Neural progenitor cell (in vitro differentiated cells): ENCODE measurements at regions not wholly inside any gene's neighbourhood (a gene's known extent, or its start where the extent isn't known, plus 50 kb on each side); places are given as distances from the start of the nearest gene placed in this dataset.

Experiments
- DNase-seq: peaks from one replicate; pipeline ENCODE4 v3.0.0-alpha.2; 2016; ENCODE audit warnings: low spot score
- H2AFZ ChIP-seq: fragments of 200-600 bp; sonication (generic); replicated peaks from 2 replicates; pipeline ENCODE4 v1.6.1; 2016; ENCODE audit warnings: antibody characterized with exemption
- H3F3A ChIP-seq: fragments of 200-600 bp; sonication (generic); 2 replicates; pipeline ENCODE4 v1.6.1; 2016; ENCODE audit warnings: antibody characterized with exemption, low read depth
- H3K27ac ChIP-seq: fragments of 200-600 bp; sonication (generic); 2 replicates; pipeline ENCODE4 v1.5.1; 2016; ENCODE audit warnings: mild to moderate bottlenecking
- H3K27me3 ChIP-seq: fragments of 200-600 bp; sonication (generic); 2 replicates; pipeline ENCODE4 v1.6.1; 2016; ENCODE audit warnings: mild to moderate bottlenecking, moderate library complexity
- H3K36me3 ChIP-seq: fragments of 200-600 bp; sonication (generic); 2 replicates; pipeline ENCODE4 v1.5.1; 2016
- H3K4me1 ChIP-seq: fragments of 200-600 bp; sonication (generic); 2 replicates; pipeline ENCODE4 v1.6.1; 2016; ENCODE audit warnings: mixed run types
- H3K4me2 ChIP-seq: fragments of 200-600 bp; sonication (generic); 2 replicates; pipeline ENCODE4 v1.6.1; 2016
- H3K4me3 ChIP-seq: fragments of 200-600 bp; sonication (generic); 2 replicates; pipeline ENCODE4 v1.5.1; 2016
- H3K79me2 ChIP-seq: fragments of 200-600 bp; sonication (generic); 2 replicates; pipeline ENCODE4 v1.6.1; 2016; ENCODE audit warnings: low read depth
- H3K9ac ChIP-seq: fragments of 200-600 bp; sonication (generic); 2 replicates; pipeline ENCODE4 v1.6.1; 2016
- H3K9me3 ChIP-seq: fragments of 200-600 bp; sonication (generic); 2 replicates; pipeline ENCODE4 v1.5.1; 2016; ENCODE audit warnings: low read depth
- H4K20me1 ChIP-seq: fragments of 200-600 bp; sonication (generic); 2 replicates; pipeline ENCODE4 v1.6.1; 2016; ENCODE audit warnings: low read depth
- H3K27ac Mint-ChIP-seq: 3 replicates; pipeline ENCODE4 v1.8.0; 2021; ENCODE audit warnings: mixed read lengths
- H3K27me3 Mint-ChIP-seq: 2 replicates; pipeline ENCODE4 v1.8.0; 2022; ENCODE audit warnings: low read depth, mild to moderate bottlenecking, inconsistent platforms, moderate library complexity, mixed read lengths; ENCODE audit not compliant: insufficient read depth
- H3K36me3 Mint-ChIP-seq: 3 replicates; pipeline ENCODE4 v1.8.0; 2021; ENCODE audit warnings: mixed read lengths
- H3K4me1 Mint-ChIP-seq: 3 replicates; pipeline ENCODE4 v1.8.0; 2021; ENCODE audit warnings: mixed read lengths
- H3K4me3 Mint-ChIP-seq: 3 replicates; pipeline ENCODE4 v1.8.0; 2021; ENCODE audit warnings: mild to moderate bottlenecking, moderate library complexity, mixed read lengths
- H3K9me3 Mint-ChIP-seq: 3 replicates; pipeline ENCODE4 v1.8.0; 2020; ENCODE audit warnings: mixed read lengths
- EZH2 ChIP-seq: fragments of 200-600 bp; sonication (generic); IDR thresholded peaks from 2 replicates; pipeline ENCODE4 v1.6.1; 2017; ENCODE audit warnings: antibody characterized with exemption, mild to moderate bottlenecking, moderate library complexity
- EZH2phosphoT487 ChIP-seq: fragments of 200-600 bp; sonication (generic); IDR thresholded peaks from 2 replicates; pipeline ENCODE4 v1.6.1; 2017; ENCODE audit warnings: antibody characterized with exemption
- TF ChIP-seq, protein P1 (sequence below): fragments of 200-600 bp; sonication (generic); IDR thresholded peaks from 2 replicates; pipeline ENCODE4 v1.5.1; 2017; ENCODE audit warnings: antibody characterized with exemption, mild to moderate bottlenecking

DNA sequence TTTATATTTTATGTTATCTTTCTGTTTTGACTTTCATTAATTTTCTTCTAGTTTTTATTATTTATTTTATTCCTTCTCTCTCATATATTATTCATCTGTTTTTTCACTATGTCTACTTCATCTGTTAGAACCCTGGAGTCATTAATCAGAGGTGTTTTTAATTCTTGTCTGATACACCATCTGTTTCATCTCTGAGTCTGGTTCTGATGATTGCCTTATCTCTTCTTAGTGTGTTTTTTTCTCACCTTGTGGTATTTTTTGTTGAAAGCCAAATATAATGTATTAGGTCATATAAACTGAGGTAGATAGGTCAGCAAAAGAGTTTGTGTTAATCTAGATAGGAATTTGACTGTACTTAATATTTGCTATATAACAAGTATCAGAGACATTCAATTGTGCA is 1005.7 kb upstream of the NCAM2 start:
- Histone ChIP-seq H3K4me3 (no peak overlapping the region), H3K4me1 (no peaks in the 10 kb centered on the region), H3K79me2 (no peaks in the 10 kb centered on the region), H2AFZ (no peak overlapping the region), H3K9me3 (no peaks in the 10 kb centered on the region), H3K27me3 (no peaks in the 10 kb centered on the region), H4K20me1 (no peaks in the 10 kb centered on the region), H3K27ac (no peak overlapping the region), H3K4me2 (no peak overlapping the region), H3K9ac (no peak overlapping the region), H3F3A (no peaks in the 10 kb centered on the region), H3K36me3 (no peaks in the 10 kb centered on the region)
- Mint-ChIP-seq H3K27ac (no peak overlapping the region), H3K27me3 (no peaks in the 10 kb centered on the region), H3K36me3 (no peaks in the 10 kb centered on the region), H3K9me3 (no peaks in the 10 kb centered on the region), H3K4me1 (no peaks in the 10 kb centered on the region), H3K4me3 (no peak overlapping the region)
- DNase-seq = no peak
- TF ChIP-seq EZH2phosphoT487 = no peak
- TF ChIP-seq, protein P1, sequence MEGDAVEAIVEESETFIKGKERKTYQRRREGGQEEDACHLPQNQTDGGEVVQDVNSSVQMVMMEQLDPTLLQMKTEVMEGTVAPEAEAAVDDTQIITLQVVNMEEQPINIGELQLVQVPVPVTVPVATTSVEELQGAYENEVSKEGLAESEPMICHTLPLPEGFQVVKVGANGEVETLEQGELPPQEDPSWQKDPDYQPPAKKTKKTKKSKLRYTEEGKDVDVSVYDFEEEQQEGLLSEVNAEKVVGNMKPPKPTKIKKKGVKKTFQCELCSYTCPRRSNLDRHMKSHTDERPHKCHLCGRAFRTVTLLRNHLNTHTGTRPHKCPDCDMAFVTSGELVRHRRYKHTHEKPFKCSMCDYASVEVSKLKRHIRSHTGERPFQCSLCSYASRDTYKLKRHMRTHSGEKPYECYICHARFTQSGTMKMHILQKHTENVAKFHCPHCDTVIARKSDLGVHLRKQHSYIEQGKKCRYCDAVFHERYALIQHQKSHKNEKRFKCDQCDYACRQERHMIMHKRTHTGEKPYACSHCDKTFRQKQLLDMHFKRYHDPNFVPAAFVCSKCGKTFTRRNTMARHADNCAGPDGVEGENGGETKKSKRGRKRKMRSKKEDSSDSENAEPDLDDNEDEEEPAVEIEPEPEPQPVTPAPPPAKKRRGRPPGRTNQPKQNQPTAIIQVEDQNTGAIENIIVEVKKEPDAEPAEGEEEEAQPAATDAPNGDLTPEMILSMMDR = no peak
- no peak for TF ChIP-seq EZH2

DNA sequence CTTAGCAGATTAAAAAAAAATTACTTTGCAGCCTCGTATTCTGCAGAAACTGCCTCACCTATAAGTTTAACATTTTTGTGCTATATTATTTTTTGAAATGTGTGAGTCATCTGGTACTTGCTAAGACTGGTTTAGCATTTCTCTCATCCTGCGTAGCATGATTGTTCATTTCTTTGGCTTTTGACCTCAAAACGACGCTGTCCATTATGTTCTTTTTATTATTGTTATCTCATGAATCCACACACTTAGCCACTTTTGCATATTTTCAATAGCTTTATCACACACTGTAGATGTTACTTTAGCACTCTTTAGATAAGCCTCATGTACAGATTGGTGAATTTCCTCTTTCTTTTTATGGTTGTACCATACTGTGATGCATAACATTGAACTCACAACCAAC is 1004.9 kb upstream of the NCAM2 start:
- H3K9me3 Mint-ChIP-seq = no peaks in the 10 kb centered on the region
- no peak overlapping the region for H3K27ac Mint-ChIP-seq
- no peak for TF ChIP-seq EZH2phosphoT487
- TF ChIP-seq EZH2 = no peak
- TF ChIP-seq, protein P1 = no peak

DNA sequence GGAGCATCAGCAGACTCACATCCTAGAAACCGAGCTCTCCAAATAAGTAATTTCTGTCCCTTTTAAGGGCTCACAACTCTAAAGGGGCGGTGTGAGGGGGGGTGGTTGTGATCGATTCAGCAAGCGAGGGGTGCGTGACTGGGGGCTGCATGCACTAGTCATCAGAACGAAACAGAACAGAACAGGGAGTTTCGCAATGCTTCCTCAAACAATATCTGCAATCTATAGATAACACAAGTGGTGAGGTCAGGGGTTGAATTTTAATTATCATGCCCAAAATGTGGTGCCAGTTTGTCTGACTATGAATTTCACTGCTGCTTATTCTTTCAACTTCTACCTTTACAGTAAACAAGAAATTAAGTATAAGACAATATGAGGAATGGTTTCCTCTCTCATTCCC is 1003.0 kb upstream of the NCAM2 start:
- no peak overlapping the region for H3K27ac Mint-ChIP-seq
- Histone ChIP-seq H3K9ac (no peak overlapping the region), H3K9me3 (no peaks in the 10 kb centered on the region), H3K4me1 (no peaks in the 10 kb centered on the region), H3K4me2 (no peak overlapping the region), H2AFZ (no peak overlapping the region), H3K79me2 (no peaks in the 10 kb centered on the region), H3K27ac (no peak overlapping the region), H3K4me3 (no peak overlapping the region), H3K36me3 (peaks cover under 1% of the 10 kb centered on the region), H3K27me3 (no peaks in the 10 kb centered on the region), H3F3A (no peaks in the 10 kb centered on the region), H4K20me1 (no peaks in the 10 kb centered on the region)
- no peak for TF ChIP-seq EZH2phosphoT487
- no peak for TF ChIP-seq EZH2
- TF ChIP-seq, protein P1 = no peak
- peaks cover 2% of the 10 kb centered on the region for H3K27me3 Mint-ChIP-seq
- H3K36me3 Mint-ChIP-seq = no peaks in the 10 kb centered on the region
- DNase-seq = no peak
- H3K4me1 Mint-ChIP-seq = no peaks in the 10 kb centered on the region
- peaks cover 5% of the 10 kb centered on the region for H3K9me3 Mint-ChIP-seq
- H3K4me3 Mint-ChIP-seq = no peak overlapping the region

More for the DNA sequence above, 1004.9 kb upstream of the NCAM2 start:
- Histone ChIP-seq H3F3A (no peaks in the 10 kb centered on the region), H3K4me3 (no peak overlapping the region), H3K36me3 (no peaks in the 10 kb centered on the region), H3K9me3 (no peaks in the 10 kb centered on the region), H3K79me2 (no peaks in the 10 kb centered on the region), H3K27ac (no peak overlapping the region), H3K9ac (no peak overlapping the region), H3K4me1 (no peaks in the 10 kb centered on the region), H2AFZ (no peak overlapping the region), H3K27me3 (no peaks in the 10 kb centered on the region), H3K4me2 (no peak overlapping the region), H4K20me1 (no peaks in the 10 kb centered on the region)
- Mint-ChIP-seq H3K36me3 (no peaks in the 10 kb centered on the region), H3K27me3 (no peaks in the 10 kb centered on the region), H3K4me3 (no peak overlapping the region), H3K4me1 (no peaks in the 10 kb centered on the region)
- no peak for DNase-seq
